ENCODE measurements at regions not wholly inside any gene's neighbourhood (a gene's known extent, or its start where the extent isn't known, plus 50 kb on each side); places are given as distances from the start of the nearest gene placed in this dataset.

DNA sequence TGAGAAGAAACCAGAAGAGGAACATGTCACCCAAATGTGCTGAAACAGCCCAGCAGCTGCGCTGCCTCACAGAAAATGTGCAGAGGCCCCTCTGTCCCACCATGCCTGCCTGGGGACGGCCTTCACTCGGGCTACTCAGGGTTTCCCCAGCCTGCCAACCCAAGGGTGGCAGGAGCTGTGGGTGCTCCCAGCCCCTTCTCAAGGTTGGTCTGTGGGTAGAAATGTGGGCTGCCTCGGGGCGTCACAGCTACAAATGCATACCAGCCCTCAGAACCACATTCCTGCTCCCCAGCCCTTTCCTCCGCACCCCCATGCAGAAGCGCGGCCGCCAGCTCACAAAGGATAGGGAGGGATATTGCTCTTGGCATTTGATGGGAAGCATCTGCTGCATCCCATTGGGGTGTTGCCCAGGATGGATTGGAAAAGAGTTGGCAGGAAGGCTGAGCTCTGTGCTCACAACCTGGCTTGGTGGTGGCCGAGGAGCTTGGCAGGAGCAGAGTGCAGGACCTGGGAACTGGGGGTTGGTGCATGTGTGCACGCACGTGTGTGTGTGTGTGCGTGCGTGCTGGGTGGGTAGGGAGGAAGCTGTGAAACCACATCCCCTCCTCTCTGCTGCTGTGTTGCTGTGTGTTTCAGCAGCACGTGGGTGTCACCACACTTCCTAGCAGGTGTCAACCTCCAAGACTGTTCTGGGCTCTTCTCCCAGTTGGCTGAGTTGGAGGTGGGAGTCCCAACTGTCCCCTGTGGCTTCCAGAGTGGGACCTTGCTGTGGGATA lies 304.4 kb downstream of the SEC14L1 start:
- no peak for DNase-seq (ENCODE audit: low spot score)

DNA sequence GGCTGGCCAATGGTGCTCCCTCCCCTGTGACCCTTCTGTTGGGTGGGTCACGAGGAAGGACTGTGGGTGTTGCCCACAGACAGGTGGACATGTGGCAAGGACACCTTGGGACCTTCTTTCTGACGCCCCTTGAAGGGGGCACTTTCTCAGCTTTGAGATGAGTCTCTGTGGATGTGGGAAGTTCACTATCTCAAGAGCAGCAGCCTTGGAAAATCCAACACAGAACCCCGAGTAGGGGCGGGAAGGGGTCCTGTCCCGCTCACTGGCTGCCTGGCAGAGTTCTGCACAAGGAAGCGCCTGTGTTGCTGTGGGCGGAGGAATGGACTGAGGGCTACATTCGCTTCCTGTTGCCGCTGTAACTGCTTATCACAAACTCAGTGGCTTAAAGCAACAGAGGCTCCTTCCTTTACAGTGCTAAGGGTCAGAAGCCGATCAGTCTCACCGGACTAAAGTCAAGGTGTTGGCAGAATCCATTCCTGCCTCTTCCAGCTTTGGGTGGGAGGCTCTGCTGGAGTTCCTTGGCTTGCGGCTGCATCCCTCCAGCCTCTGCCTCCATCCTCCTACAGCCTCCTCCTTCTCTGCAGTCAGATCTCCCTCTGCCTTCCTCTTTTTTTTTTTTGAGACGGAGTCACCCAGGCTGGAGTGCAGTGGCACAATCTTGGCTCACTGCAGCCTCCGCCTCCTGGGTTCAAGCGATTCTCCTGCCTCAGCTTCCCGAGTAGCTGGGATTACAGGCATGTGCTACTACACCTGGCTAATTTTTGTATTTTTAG lies 305.2 kb downstream of the SEC14L1 start:
- DNase-seq (ENCODE audit: low spot score), result no peak

DNA sequence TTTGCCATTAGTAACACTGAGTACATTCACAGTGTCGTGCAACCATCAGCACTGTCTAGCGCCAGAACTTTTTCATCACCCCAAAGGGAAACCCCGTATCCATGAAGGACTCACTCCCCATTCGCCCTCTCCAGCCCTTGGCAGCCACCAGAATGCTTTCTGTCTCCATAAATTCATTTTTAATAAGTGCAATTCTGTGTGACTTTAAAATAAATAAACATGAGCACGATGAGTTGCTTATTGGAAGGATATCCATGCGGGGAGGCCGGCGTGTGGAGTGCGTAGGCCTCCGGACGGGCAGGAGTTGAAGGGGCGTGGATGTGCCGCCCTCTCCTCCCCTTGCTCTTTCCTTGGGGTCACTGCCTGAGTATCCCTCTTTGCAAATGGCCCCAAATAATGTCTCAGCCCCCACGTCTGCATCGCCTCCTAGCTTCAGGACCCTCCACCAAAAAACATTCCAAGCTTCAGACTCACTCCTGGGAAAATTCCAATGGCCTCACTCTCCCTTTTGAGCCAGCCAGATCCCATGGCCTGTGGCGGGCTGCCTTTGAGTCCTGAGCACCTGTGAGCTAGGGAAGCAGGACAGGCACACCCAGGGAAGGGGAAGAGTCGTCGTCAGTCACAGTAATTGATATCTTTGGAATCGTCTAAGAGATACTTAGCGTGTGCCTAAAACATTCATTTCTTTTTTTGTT lies 306.3 kb downstream of the SEC14L1 start:
- DNase-seq (ENCODE audit: low spot score), result no peak

DNA sequence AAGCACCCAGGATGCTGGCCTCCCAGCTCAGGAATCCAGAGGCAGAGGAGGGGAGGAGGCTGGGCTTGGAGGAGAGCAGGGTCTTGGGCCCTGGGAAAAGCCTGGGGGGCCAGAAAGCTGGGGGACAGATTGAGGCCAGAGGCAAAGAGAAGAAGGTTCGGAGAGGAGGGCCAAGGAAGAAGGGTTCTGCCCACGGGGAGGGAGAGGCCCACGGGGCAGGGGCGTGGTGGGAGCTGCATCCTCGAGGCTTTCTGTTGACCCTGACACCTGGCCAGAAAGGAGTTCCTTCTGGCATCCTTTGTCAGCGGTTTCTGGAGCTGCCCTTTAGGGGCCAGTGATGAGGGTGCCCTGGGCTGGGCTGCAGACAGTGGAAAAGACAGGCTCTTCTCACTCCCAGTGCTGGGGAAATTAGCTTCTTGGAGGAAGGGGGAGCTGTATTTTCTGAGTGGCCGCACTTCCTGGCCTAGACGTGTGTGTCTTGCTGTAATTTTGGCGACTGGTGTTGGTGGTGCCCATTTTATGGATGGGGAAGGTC lies 308.7 kb downstream of the SEC14L1 start:
- DNase-seq (ENCODE audit: low spot score), result no peak

DNA sequence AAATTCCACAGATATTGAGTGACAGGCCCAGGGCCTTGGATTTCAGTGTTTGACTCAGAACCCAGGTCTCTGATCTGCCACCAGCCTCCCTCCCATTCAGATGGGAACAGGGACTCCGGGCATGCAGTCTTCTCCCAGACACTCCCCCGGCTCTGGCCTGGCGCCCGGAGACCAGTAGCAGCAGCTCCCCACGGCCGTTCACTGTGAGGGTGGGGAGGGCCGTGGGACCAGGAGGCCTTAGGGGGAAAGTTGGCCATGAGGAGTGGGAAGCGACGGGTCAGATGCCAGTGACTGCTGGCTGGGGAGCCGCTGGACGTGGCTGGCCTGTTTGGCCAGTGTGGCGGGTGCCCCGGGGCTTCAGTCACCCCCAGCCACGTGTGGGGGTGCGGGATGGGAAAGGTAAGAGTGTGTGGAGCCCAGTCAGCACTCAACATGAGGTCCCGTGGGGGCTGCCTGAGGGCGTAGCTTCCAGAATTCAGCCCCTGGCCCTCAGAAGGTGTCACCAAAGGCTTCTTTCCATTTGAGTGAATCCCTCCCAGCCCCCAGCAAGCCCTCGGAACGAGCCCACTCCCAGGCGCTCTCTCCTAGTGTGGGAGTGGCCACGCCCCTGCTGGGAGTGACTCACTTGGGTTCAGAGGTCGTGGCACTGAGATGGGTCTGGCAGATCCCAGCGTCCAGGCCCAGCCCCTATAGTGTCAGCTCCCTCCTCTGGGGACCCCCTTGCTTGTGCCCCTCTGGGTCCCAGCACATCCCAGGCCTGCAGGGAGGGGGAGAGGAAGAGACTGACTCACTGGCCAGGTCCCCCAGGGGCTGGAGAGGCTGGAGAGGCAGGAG lies 309.4 kb downstream of the SEC14L1 start:
- DNase-seq (ENCODE audit: low spot score), result no peak

DNA sequence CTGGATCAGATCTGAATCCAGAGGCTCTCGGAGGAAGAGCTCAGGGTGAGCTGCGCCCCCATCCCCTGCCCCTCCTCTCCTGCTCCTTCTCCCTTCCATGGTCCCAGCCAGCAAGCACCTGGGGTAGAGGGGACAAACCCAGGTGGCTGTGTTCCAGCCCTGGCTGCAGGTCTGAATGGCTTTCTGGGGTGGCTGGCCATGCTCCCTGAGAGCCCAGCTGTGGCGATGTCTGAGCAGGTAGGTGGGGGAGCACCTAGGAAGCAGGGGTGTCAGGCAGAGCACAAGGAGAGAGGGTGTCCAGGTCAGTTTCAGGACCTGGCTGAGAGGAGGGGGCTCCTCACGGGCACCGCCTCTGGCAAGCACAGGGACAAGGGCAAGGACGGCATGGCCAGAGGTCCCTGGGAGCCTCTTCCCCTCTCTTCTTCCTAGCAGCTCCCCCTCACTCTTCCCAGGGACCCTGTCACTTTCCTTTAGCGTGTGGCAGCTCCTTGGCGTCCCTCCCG lies 310.0 kb downstream of the SEC14L1 start:
- DNase-seq (ENCODE audit: low spot score), result no peak

DNA sequence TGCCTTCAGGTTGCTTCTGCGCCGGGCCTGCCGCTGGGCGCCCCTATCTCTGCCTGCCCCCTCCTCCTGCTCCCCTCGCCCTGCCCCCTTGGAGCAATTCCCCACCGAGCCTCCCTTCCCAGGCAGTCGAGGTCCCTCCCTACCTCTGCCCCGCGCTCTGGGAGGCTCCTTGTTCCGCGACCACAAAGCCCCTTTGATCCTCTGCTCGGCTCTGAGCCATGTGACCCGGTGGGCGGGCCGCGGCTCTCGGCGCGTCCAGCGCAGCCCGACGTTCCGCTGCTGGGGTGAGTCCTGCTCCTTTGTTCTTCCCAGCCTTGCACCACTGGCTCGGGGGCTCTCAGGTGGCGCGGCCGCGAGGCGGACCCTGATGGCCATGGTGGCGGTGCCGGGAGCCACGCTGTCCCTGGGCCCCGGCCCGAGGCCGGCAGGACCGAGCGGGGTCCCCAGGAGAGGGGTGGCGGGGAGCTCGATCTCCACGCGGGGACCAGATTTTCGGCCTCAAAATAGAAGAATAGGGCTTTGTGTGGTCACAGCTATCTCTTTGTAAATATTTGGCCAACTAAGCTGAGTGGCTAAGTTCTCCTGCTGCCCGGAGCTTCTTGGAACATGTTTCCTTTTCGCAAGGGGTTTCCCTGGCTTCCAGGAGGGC lies 310.6 kb downstream of the SEC14L1 start:
- peak; percentile 95 for DNase-seq (ENCODE audit: low spot score)

DNA sequence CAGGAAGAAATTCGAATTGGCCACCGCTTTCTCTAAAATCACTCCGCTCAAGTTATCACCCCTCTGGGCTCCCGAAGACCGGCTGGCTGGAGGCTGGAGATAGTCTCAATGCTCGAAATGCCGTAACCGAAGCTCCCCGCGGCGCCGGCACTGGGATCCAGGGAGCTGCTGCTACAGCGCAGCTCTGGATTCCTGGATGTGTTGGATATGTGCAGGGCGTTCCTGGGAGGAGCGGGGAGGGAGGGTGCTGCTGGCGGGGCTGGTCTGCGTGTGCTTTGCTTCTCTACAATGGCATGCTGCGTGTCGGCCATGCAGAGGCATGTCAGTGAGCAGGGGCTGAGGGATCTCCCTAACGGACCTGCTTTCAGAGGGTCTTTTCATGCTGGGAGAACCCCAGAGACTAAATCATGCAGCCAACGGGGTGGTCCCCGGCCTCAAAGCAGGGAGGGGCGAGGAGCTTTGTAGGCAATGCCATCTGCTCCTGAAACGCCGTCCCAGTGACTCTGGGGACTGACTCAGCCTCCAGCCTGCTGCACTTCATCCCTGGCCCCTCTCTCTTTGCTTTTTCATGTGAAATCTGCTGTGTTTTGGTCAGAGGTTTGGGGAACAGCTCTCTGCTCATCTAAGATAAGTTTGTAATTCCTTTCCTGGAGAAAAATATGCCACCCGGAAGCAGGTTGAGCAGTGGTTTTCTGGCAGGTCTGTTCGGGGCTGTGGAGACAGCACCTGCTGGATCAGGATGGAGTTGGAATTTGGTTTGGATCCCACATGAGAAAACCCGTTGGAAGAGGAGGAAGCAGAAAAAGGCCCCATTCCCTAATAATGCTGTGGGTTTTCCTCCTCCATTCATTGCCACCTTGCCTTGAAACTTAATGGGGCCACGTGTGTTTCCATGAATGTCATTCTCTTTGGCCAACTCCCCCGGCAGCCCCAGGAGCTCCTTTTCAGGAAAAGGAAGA lies 311.4 kb downstream of the SEC14L1 start:
- peak; percentile 93 for DNase-seq (ENCODE audit: low spot score)

DNA sequence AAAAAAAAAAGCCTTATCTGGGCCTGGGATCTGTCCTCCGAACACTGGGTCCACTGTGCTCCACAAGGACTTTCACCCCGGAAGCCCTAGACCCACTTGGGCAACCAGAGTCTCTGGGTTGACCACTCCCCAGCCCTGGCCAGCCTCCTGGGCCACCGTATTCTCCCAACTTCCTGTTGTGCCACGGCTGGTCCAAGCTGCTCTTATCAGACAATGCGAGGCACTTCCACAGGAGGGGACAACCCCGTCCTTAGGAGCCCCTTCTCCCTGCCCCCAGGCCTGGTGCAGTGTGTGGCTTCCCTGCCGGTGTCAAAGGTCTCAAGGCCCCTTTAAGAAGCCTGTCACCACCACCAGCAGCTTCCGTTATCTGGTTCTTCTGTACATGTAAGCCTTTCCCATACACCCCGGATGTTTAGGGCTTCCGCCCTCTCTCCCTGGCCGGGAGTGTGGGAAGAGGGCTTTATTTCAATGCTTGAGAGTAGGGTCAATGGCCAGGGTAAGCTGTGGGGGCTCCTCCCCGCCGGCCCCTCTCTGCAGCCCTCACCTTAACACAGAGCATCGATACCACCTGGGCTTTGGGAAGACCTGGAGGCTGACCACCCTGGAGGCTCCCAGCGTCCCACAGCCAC lies 313.0 kb downstream of the SEC14L1 start:
- DNase-seq (ENCODE audit: low spot score), result no peak

DNA sequence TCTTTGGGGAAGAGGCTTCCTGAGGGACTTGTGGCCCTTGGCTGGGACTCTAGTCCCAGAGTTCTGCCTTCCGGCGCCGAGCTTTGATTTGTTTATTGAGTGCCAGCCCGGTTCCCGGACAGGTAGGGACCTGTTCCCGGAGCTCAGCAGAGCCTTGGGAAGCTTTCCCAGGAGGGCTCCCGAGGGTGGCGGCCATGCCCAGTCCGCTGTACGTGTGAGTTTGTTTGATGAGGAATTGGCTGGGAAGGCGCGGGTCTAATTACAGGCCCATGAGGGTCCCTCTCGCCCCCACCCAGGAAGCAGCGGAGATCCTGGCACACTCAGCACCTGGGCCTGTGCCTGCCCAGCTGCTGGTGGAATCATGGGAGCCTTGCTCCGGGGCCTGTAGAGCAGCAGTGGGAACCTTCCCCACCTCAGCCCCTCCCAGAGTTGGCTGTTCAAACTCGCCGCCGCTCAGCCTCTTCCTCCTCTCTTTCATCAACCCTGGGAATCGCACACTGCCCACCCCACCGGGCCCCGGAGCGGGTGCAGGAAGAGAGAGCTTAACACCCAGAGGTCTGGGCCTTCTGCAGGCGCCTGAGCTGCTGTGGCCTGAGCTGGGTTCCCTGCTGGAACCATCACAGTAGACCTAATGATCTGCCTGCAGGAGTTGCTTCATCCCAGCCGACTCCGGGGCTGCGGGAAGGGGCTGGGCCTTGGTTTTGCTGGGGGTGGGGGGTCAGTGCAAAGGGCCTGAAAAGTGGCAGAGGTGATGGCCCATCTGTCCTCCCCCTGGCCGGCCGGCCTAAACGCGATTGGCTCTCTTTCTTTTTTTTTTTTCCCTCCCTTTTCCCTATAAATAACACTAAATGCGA lies 313.7 kb downstream of the SEC14L1 start:
- no peak for DNase-seq (ENCODE audit: low spot score)

DNA sequence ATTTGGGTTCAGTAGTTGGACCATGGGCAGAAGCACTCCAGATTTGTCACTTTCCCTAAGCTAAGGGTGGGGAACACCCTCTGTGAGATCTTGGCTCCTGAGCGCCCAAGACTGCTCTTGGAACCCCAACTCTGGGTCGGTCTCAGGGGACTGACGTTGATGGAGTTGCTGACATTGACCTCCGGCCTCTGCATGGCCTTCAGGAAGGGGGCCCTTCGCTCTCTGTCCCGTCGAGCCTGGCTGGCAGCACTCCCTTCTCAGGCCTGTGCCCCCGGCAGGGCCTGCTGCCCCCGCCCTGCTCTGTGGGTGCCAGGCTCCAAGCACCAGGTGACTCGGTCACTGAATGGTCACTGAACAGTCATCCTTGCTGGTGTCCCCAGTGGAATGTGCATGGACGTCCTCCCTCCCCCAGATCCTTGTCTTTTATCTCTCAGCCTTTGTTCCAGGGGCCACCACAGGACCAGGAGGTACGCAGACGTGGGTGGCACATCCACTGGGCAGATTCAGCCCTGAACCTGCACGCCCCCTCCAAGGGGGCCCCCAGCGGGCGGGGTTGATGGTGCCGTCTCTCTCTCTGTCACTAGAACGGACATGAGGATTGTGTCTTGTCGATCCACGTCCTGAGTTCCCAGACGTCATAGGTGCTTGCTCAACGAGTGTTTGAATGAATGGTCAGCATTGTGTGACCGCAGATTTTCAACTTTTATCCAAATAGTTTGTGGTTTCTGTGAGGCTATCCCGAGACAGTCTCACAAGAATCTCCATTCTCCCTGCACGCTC lies 314.5 kb downstream of the SEC14L1 start:
- DNase-seq (ENCODE audit: low spot score), result no peak

DNA sequence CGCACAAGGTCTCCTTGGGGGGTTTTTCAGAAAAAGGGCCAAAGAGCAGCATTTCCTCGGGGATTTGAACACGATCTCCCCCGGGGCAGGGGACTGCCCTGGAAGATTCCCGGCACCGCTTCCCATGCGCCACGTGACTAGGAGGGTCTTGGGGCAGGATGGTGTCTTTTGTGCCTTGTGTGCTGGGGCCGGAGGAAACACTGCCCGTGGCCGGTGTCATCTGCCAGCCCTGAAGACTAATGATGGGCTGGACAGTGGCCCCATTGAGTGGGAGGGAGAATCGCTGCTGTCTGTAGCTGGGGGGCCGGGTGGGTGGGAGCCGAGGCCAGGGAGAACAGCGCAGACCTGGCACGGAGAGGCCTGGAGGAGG lies 315.1 kb downstream of the SEC14L1 start:
- DNase-seq (ENCODE audit: low spot score), result no peak

DNA sequence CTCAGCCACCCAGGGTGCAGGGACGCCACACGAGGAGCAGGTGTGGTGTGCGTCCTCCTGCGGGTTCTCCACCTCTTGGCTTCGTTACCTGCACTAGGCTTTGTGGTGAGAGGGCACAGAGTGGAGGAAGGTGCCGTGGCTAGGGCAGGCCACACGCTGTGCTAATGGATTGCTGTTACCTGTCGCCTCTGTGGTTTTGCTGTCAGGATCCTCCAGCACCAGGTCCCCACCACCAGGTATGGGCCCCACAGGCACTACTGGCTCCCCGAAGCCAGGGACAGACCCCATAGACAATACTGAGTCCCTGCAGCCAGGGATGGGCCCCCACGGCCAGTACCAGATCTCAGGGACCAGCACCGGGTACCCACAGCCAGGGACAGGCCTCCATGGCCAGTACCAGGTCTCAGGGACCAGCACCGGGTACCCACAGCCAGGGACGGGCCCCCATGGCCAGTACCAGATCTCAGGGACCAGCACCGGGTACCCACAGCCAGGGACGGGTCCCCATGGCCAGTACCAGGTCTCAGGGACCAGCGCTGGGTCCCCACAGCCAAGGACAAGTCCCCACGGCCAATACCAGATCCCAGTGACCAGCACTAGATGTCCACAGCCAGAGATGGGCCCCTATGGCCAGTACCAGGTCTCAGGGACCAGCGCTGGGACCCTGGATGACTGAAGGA lies 315.6 kb downstream of the SEC14L1 start:
- no peak for DNase-seq (ENCODE audit: low spot score)

DNA sequence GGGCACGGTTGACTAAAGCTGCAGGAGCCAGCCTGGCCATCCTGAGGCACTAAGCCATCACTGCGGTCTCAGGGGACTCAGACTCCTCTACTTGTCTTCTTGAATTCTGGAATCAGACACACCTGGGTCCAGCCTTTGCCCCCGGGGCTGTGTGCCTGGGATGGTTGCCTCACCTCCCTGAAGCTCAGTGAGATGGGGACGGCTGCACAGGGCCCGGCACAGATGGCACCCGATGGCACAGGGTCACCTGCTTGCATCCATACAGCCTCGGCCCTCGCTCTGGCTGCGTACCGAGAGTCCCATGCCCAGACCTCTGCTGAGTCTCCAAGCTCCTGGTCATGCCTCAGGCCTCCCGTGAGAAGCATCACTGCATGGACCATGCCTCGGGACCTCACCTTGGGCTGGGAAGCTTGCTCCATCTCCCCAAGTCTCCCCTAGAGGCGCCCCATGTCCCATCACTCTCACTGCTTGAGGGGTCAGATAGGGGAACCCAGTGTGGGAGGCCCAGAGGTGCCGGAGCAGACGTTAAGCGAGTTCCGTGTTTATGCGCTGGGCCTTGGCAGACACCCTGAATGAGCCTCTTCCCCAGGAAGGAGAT lies 316.3 kb downstream of the SEC14L1 start:
- no peak for DNase-seq (ENCODE audit: low spot score)

DNA sequence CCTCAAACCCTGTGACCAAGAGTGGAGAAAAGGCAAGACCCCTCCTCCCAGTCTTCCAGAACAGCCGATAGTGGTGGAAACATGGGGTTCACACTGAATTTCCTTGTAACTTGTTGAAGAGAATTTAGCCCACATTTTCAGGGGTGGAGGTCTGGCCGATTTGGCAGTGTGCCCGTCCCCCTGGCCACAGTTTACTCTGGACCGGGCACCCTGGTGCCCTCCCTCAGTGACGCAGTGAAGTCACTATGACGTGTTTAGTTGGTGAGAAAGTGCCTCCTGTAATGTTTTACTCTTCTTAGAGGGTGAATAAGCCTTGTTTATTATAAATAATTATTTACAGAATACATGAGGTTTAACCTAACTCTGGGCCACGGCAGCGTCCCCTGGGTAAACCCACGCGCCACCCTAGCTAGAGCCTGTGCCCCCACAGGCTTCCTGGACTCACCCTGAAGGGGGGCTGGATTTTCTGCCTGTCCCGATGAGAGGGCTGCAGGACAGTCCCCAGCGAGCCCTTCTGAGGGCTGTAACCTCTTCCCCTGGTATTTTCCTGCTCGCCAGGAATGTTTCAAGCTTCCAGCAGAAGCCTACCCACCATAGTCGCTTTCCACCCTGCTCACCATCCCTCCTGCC lies 316.9 kb downstream of the SEC14L1 start:
- no peak for DNase-seq (ENCODE audit: low spot score)
